Central memory CD8-positive, alpha-beta T cell (primary cell): ENCODE measurements at regions not wholly inside any gene's neighbourhood (a gene's known extent, or its start where the extent isn't known, plus 50 kb on each side); places are given as distances from the start of the nearest gene placed in this dataset.

Experiments used
- ATAC-seq: fragments of 150-1000 bp; cut with Tn5 transposase; replicated peaks from 2 replicates; pipeline ENCODE4 v1.10.0; 2022; ENCODE audit warnings: mild to moderate bottlenecking, moderate FRiP score, moderate number of reproducible peaks; ENCODE audit not compliant: poor library complexity, severe bottlenecking; ENCODE audit errors: extremely low read depth
- DNase-seq, 2 donors: peaks; one replicate each; pipeline ENCODE4 v3.0.0; 2021; ENCODE audit warnings: low spot score in 2 of 2
- H3K27ac Mint-ChIP-seq: one replicate; pipeline ENCODE4 v1.8.0; 2022; ENCODE audit warnings: low read depth, mild to moderate bottlenecking, moderate library complexity, mixed read lengths
- H3K27me3 Mint-ChIP-seq: one replicate; pipeline ENCODE4 v1.8.0; 2022; ENCODE audit warnings: mixed read lengths
- H3K36me3 Mint-ChIP-seq: one replicate; pipeline ENCODE4 v1.8.0; 2022; ENCODE audit warnings: mild to moderate bottlenecking, moderate library complexity, mixed read lengths; ENCODE audit not compliant: insufficient read depth
- H3K4me1 Mint-ChIP-seq: one replicate; pipeline ENCODE4 v1.8.0; 2022; ENCODE audit warnings: mixed read lengths
- H3K4me3 Mint-ChIP-seq: one replicate; pipeline ENCODE4 v1.8.0; 2022; ENCODE audit warnings: mild to moderate bottlenecking, moderate library complexity, mixed read lengths
- H3K9me3 Mint-ChIP-seq: one replicate; pipeline ENCODE4 v1.8.0; 2022; ENCODE audit warnings: mixed read lengths

DNA sequence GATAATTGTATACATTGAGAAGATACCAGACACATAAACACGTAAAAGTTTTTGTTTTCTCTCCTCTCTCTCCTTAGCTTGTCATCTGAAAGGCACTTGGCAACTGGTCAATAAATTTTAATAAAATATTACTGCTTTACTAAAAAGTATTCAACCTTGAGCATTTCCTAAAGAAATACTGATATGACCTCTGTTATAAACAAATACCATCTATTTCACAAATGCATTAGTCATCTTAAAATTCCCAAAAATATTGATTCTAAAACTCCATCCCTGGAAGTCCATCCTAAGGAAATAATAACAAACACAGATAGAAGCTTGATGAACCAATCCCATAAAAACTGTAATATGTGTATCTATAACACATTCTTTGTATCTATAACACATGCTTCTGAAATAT lies 483.2 kb downstream of the TLR4 start:
- no peak for ATAC-seq
- Mint-ChIP-seq H3K4me1 (no peaks in the 10 kb centered on the region), H3K27me3 (no peaks in the 10 kb centered on the region), H3K27ac (no peak overlapping the region), H3K36me3 (no peaks in the 10 kb centered on the region), H3K9me3 (peaks cover 13% of the 10 kb centered on the region), H3K4me3 (no peak overlapping the region)
- no peak for DNase-seq

DNA sequence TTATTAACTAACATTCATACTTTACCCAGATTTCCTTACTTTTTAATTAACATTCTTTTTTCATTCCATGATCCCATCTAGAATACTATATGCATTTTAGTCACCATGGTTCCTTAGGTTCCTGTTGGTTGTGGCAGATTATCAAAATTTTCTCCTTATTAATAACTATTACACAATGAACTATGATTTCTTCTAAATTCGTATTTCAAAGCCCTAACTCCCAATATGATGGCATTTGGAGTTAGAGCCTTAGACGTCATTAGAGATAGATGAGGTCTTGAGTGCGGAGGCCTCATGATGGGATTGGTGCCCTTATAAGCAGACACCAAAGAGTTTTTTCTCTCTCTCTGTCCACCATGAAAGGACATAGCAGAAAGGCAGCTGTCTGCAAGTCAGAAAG lies 485.4 kb downstream of the TLR4 start:
- DNase-seq (no peak), ATAC-seq (no peak)
- no peaks in the 10 kb centered on the region for H3K27me3 Mint-ChIP-seq
- no peaks in the 10 kb centered on the region for H3K4me1 Mint-ChIP-seq
- no peak overlapping the region for H3K4me3 Mint-ChIP-seq
- H3K27ac Mint-ChIP-seq: no peak overlapping the region
- no peaks in the 10 kb centered on the region for H3K36me3 Mint-ChIP-seq
- peaks cover 13% of the 10 kb centered on the region for H3K9me3 Mint-ChIP-seq

DNA sequence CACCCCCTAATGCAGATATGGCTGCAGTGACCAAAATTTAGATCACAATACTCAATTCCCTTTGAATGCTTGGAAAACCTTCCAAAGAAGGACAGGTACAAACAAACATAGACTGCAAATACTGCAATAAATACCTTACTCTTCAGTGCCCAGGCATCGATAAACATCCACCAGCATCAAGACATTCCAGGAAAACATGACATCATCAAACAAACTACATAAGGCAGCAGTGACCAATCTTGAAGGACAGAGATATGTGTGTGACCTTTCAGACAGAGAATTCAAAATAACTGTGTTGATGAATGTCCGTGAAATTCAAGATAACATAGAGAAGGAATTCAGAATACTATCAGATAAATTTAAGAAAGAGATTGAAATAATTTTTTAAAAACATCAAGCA lies 488.6 kb downstream of the TLR4 start:
- no peak overlapping the region for H3K4me3 Mint-ChIP-seq
- no peak for ATAC-seq
- peaks cover 13% of the 10 kb centered on the region for H3K9me3 Mint-ChIP-seq
- no peak for DNase-seq
- peak overlapping the region; percentile 46 for H3K27ac Mint-ChIP-seq
- peaks cover 2% of the 10 kb centered on the region for H3K36me3 Mint-ChIP-seq
- no peaks in the 10 kb centered on the region for H3K27me3 Mint-ChIP-seq
- no peaks in the 10 kb centered on the region for H3K4me1 Mint-ChIP-seq

DNA sequence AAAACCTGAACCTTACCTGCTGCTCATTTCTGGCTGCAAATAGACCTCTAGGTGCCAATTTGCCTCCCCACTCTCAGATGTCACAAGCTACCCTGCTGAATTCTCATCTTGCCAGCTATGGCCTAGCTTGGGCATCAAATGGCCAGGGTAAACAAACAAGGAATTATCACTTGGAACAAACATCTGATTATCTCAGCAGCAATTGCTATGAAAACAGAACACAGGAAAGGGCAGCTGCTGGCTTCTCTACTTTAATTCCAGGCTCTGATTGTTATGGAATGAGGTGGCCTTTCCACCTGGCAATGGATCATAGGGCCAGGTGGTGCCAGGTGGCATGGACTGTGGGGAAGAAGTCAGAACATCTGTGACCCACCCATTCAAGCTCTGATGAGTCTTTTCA lies 505.1 kb downstream of the TLR4 start:
- Mint-ChIP-seq H3K27me3 (no peaks in the 10 kb centered on the region), H3K4me3 (no peak overlapping the region), H3K36me3 (no peaks in the 10 kb centered on the region), H3K27ac (no peak overlapping the region), H3K9me3 (peaks cover 10% of the 10 kb centered on the region), H3K4me1 (no peaks in the 10 kb centered on the region)
- no peak for ATAC-seq
- DNase-seq: no peak

DNA sequence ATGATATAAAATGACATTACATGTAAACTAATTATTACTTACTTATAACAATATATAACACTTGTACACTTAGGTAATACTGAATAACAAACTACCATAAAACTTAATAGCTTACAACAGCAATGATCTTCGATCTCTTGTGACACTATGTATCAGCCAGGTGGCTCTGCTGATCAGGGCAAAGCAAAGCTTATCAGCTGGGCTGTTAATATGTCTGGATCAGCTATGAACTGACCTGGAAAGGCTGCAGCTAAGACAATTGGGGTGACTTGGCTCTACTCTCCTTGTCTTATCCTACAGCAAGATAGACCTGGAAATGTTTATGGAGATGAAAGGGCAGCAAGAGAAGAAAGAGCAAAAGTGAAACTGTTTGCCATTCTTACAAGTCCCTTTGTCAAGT lies 511.3 kb downstream of the TLR4 start:
- no peaks in the 10 kb centered on the region for H3K9me3 Mint-ChIP-seq
- H3K4me3 Mint-ChIP-seq: no peak overlapping the region
- no peak for DNase-seq
- ATAC-seq: no peak
- no peaks in the 10 kb centered on the region for H3K36me3 Mint-ChIP-seq
- no peaks in the 10 kb centered on the region for H3K27me3 Mint-ChIP-seq
- no peak overlapping the region for H3K27ac Mint-ChIP-seq
- no peaks in the 10 kb centered on the region for H3K4me1 Mint-ChIP-seq

DNA sequence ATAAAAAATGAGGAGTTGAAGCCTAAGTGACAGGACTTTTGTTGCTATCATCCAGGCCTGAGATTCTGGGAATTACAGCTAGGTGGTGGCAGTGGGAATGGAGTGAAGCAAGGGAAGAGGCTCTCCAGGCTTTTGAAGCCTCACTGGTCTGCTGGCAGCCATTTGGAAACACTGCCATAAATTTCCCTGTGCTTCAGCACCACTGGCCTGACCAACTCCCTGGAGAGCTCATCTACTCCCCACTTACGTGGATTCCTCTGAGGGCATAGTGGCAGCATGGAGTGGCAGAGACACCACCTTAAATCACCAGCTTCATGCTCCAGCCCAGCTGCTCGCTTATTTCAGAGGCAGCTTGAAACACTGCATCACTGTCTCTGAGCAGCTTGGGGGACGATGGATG lies 518.2 kb downstream of the TLR4 start:
- no peak for ATAC-seq
- Mint-ChIP-seq H3K27ac (no peak overlapping the region), H3K27me3 (no peaks in the 10 kb centered on the region), H3K4me1 (no peaks in the 10 kb centered on the region), H3K36me3 (no peaks in the 10 kb centered on the region), H3K4me3 (no peak overlapping the region), H3K9me3 (peaks cover 10% of the 10 kb centered on the region)
- no peak for DNase-seq

DNA sequence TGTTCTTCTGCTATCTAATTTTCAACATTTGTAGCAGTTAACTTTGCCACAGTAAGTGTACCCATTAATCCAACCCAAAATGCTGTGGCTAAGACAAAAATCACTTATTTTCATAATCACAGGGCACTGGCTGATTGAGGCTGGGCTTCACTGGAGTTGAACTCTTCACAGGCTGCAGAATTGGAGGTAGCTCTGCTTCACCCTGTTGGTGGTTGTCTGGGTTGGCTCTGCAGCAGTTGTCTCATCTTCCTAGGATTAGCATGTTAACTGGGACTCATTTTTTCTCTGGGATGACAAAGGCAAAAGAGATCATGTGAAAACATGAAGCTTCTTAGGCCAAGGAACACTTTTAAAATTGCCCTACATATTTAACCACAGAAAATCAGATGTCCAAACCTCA lies 518.9 kb downstream of the TLR4 start:
- ATAC-seq: no peak
- Mint-ChIP-seq H3K27ac (no peak overlapping the region), H3K4me1 (no peaks in the 10 kb centered on the region), H3K9me3 (peaks cover 10% of the 10 kb centered on the region), H3K4me3 (no peak overlapping the region), H3K27me3 (no peaks in the 10 kb centered on the region), H3K36me3 (no peaks in the 10 kb centered on the region)
- DNase-seq: no peak

DNA sequence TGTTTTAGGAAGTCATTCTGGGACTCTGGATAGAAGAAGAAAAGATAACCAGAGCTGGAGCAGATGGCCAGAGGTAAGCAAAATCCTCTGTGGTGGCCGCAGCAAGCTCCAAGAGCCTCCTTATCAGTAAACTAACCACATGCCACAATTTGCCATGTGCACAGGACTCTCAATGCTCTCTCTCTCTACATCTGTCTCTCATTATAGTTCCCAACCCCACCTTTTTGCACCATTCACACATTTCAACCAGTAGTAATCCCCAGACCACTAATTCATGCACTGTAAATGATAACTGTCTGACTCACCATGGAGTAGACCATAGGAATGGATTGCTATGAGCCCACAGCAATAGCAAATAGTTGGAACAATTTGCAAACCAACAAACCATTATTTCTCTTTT lies 526.1 kb downstream of the TLR4 start:
- ATAC-seq (no peak), DNase-seq (no peak)
- Mint-ChIP-seq H3K27ac (no peak overlapping the region), H3K27me3 (no peaks in the 10 kb centered on the region), H3K36me3 (no peaks in the 10 kb centered on the region), H3K4me1 (no peaks in the 10 kb centered on the region), H3K4me3 (no peak overlapping the region), H3K9me3 (peaks cover 6% of the 10 kb centered on the region)

DNA sequence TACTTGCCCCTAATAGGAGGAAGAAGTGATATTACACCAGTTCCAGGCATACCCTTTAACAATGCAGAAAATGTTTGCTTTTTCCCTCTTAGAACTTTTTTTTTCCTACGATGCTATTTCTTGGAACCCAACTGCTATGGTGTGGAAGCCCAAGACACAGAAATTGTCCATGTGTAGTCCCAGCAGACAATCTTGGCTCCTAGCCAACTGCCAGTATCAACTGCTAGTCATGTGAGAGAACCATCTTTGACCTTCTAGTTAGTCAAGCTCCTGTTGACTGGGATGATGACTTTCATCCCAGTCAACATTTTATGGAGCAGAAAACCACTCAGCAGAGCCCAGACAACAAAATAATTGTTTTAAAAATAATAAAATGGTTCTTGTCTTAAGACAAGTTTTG lies 532.4 kb downstream of the TLR4 start:
- Mint-ChIP-seq H3K4me3 (no peak overlapping the region), H3K27ac (no peak overlapping the region), H3K9me3 (peaks cover 6% of the 10 kb centered on the region), H3K36me3 (no peaks in the 10 kb centered on the region), H3K27me3 (no peaks in the 10 kb centered on the region), H3K4me1 (no peaks in the 10 kb centered on the region)
- no peak for ATAC-seq
- no peak for DNase-seq

DNA sequence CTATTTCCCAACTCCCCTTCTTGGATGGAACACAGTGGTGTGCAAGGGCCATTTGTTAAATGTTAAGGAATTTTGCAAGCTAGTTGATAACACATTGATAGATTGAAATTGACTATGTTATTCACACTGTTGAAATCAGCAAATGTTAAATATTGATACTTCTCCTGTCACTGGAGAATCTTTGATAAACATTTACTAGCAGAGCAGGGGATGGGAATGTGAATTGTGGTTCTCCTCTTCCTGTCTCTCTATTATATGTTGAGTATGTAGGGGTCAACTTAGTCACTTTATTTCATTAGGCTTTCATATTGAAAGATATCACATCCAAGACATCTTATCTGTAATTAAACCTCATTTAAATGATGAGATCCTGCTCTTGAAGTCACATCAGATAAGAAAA lies 533.9 kb downstream of the TLR4 start:
- no peak overlapping the region for H3K27ac Mint-ChIP-seq
- DNase-seq (no peak), ATAC-seq (no peak)
- H3K4me1 Mint-ChIP-seq: no peaks in the 10 kb centered on the region
- H3K27me3 Mint-ChIP-seq: no peaks in the 10 kb centered on the region
- H3K9me3 Mint-ChIP-seq: no peaks in the 10 kb centered on the region
- no peak overlapping the region for H3K4me3 Mint-ChIP-seq
- H3K36me3 Mint-ChIP-seq: no peaks in the 10 kb centered on the region

DNA sequence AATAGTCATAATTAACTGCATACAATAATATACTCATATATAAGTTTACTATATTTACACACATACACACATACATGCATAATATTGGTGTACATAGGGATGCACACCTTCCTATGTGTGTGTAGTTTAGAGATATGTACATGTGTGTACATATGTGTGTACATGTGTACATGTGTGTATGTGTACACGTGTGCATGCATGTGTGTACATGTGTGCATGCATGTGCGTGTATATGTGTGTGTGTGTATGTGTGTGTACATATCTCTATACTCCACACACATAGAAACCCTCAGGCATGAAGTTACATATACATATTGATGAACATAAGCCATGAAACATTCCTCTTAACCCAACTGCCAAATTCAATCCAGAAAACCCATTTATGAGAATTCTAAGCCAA lies 547.8 kb downstream of the TLR4 start:
- Mint-ChIP-seq H3K4me1 (no peaks in the 10 kb centered on the region), H3K27me3 (no peaks in the 10 kb centered on the region), H3K9me3 (peaks cover 9% of the 10 kb centered on the region), H3K36me3 (no peaks in the 10 kb centered on the region), H3K27ac (no peak overlapping the region), H3K4me3 (no peak overlapping the region)
- DNase-seq (no peak), ATAC-seq (no peak)

DNA sequence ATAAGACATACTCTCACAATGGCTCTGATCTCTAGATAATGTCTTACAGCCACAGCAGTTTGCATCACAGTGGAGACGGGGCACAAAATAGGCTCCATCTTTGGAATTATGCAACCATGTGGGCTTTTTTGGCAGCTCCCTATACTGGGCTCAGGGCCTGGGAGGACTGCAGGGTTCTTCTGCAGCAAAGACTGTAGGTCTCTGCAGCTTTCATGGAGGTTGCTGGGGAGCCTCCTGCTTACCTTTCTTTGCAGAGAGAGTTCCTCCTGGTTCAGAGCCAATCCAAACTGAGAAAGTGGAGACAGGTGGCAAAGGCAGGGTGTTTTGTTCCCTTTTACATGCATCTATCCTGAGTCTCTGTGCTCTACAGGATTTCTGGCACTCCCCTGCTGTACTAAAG lies 558.0 kb downstream of the TLR4 start:
- Mint-ChIP-seq H3K4me3 (no peak overlapping the region), H3K36me3 (peaks cover 3% of the 10 kb centered on the region), H3K27ac (no peak overlapping the region), H3K4me1 (no peaks in the 10 kb centered on the region), H3K9me3 (peaks cover 10% of the 10 kb centered on the region), H3K27me3 (no peaks in the 10 kb centered on the region)
- DNase-seq (no peak), ATAC-seq (no peak)

DNA sequence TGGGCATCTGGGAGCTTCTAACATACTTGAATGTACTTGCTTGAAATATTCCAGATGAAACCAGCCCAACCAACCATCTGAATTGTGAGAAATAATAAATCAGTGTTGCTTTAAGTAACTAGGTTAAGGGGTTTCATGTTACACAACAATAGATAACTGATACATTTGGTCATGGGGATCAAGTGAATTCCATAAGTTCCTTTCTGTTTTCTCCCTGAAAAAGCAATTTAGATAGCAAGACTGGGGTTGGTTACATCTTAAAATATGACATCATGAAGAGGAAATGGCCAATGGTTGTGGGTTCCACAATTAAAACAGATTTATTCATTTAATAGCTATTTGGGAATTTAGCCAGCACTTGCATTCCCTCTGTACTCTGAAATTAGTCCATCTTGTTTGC lies 559.7 kb downstream of the TLR4 start:
- Mint-ChIP-seq H3K27me3 (no peaks in the 10 kb centered on the region), H3K4me1 (no peaks in the 10 kb centered on the region), H3K36me3 (peaks cover 3% of the 10 kb centered on the region), H3K9me3 (peaks cover 10% of the 10 kb centered on the region), H3K4me3 (no peak overlapping the region), H3K27ac (no peak overlapping the region)
- no peak for DNase-seq
- ATAC-seq: no peak

DNA sequence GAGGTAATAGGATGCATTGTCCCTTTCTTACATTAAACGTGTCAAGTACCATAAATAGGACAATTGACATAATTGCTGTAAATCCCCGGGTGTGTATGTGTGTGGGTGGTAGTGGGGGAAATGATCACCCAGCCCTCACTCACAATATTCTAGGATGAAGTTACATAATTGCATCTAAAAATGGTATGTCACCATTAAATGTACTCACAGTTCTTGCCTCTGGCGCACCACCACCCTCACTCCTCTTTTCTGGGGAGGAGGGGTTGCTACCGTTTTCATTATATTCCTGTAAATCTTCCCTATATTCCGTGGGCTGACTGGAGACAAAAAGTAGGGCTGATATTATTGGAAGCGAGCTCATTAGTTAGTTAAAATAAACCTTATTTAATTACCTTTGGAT lies 563.8 kb downstream of the TLR4 start:
- Mint-ChIP-seq H3K4me3 (no peak overlapping the region), H3K27ac (no peak overlapping the region), H3K4me1 (no peaks in the 10 kb centered on the region), H3K36me3 (peaks cover 2% of the 10 kb centered on the region), H3K27me3 (no peaks in the 10 kb centered on the region), H3K9me3 (no peaks in the 10 kb centered on the region)
- ATAC-seq (no peak), DNase-seq (no peak)
